SK-N-SH treated with all-trans-retinoic acid at 6 μM for 48 hours (cell line): ENCODE measurements at regions not wholly inside any gene's neighbourhood (a gene's known extent, or its start where the extent isn't known, plus 50 kb on each side); places are given as distances from the start of the nearest gene placed in this dataset.

ENCODE experiments used
- ESRRG ChIP-seq: fragments of 250-450 bp; sonication (Bioruptor Pico); IDR thresholded peaks from 2 replicates; pipeline ENCODE4 v1.6.1; 2021; ENCODE audit warnings: mild to moderate bottlenecking
- ZFP3 ChIP-seq: fragments of 250-450 bp; sonication (Bioruptor Pico); IDR thresholded peaks from 2 replicates; pipeline ENCODE4 v1.5.0; 2020; ENCODE audit warnings: mild to moderate bottlenecking, moderate library complexity

GRCh38 chr9:7245976-7246580 is 488.3 kb downstream of the KDM4C start:
- TF ChIP-seq ESRRG (CRISPR knock-in tag) (no peak), ZFP3 (no peak)
